Karpas-422 (cell line): ENCODE measurements at regions not wholly inside any gene's neighbourhood (a gene's known extent, or its start where the extent isn't known, plus 50 kb on each side); places are given as distances from the start of the nearest gene placed in this dataset.

Source experiments
- DNase-seq: peaks from one replicate; pipeline ENCODE4 v3.0.0-alpha.2; 2015
- H2AFZ ChIP-seq: fragments of 200-600 bp; sonication (generic); 2 replicates; pipeline ENCODE4 v1.6.1; 2014; ENCODE audit warnings: antibody characterized with exemption, low read length, mixed read lengths
- H3K27ac ChIP-seq: fragments of 200-600 bp; sonication (generic); 2 replicates; pipeline ENCODE4 v1.5.1; 2014; ENCODE audit warnings: mild to moderate bottlenecking, low read length, moderate library complexity
- H3K27me3 ChIP-seq: fragments of 200-600 bp; sonication (generic); 2 replicates; pipeline ENCODE4 v1.6.1; 2014; ENCODE audit warnings: low read length, mixed read lengths
- H3K36me3 ChIP-seq: fragments of 200-600 bp; sonication (generic); 2 replicates; pipeline ENCODE4 v1.6.1; 2014; ENCODE audit warnings: low read length, mixed read lengths; ENCODE audit not compliant: insufficient read depth
- H3K4me1 ChIP-seq: fragments of 200-600 bp; sonication (generic); 2 replicates; pipeline ENCODE4 v1.6.1; 2014; ENCODE audit warnings: mild to moderate bottlenecking, low read length, mixed read lengths
- H3K4me2 ChIP-seq: fragments of 200-600 bp; sonication (generic); 2 replicates; pipeline ENCODE4 v1.6.1; 2014; ENCODE audit warnings: low read length, low read depth, mild to moderate bottlenecking; ENCODE audit not compliant: poor library complexity, severe bottlenecking
- H3K4me3 ChIP-seq: fragments of 200-600 bp; sonication (generic); 2 replicates; pipeline ENCODE4 v1.5.1; 2014; ENCODE audit warnings: mild to moderate bottlenecking, antibody characterized with exemption, low read length, mixed read lengths
- H3K79me2 ChIP-seq: fragments of 200-600 bp; sonication (generic); 2 replicates; pipeline ENCODE4 v1.6.1; 2014; ENCODE audit warnings: mild to moderate bottlenecking, low read length, mixed read lengths
- H3K9ac ChIP-seq: fragments of 200-600 bp; sonication (generic); 2 replicates; pipeline ENCODE4 v1.6.0; 2014; ENCODE audit warnings: low read length
- H3K9me2 ChIP-seq: fragments of 200-600 bp; sonication (generic), shearing (Covaris generic); replicated peaks from 2 replicates; pipeline ENCODE4 v1.6.0; 2014; ENCODE audit warnings: mild to moderate bottlenecking, low read length, moderate library complexity; ENCODE audit not compliant: insufficient read depth
- H3K9me3 ChIP-seq: fragments of 300-700, 200-600 bp; sonication (generic); 2 replicates; pipeline ENCODE4 v1.6.1; 2014; ENCODE audit warnings: low read length, mixed read lengths
- H4K20me1 ChIP-seq: fragments of 200-600 bp; sonication (generic); 2 replicates; pipeline ENCODE4 v1.6.1; 2014; ENCODE audit warnings: mild to moderate bottlenecking, antibody characterized with exemption, low read length, low read depth; ENCODE audit not compliant: insufficient read depth

DNA sequence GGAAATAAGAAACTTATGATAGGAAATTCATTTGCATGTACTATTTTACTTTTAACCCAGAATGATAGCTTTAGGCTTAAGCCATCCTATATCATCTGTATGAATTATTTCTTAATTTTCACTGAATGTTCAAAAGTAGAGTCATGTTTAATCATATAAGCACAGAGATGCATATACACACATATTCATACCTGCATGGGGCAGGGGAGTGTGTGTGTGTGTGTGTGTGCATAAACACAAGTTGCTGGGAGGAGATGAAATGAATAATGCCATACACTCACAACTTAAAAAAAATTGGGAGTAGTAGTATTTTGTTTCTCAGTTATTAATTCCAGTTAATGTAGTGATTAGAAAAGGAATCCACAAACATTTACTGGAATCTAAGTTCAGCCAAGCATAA is 83.1 kb upstream of the IKZF1 start:
- no peaks in the 10 kb centered on the region for H3K79me2 ChIP-seq

DNA sequence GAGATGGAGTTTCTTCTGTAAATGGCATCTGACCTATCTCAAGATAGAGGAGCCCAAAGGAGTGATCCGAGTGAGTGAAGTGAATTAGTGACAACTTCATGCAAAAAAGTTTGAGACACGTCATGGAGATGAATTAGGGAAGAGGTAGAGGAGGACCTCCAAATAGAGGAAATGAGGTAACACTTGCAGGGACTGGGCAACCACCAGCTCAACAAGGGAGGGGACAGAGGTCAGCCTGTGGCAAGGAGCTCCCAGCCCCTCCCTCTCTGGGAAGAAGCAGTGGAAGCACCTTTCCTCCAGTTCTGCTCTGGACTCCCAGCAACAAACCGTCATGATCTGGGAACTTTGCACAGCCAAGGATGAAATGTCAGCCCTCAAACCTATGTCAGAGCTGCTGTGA is 83.5 kb upstream of the IKZF1 start:
- H3K4me2 ChIP-seq: no peak overlapping the region
- no peak overlapping the region for H3K27ac ChIP-seq
- no peaks in the 10 kb centered on the region for H3K36me3 ChIP-seq
- DNase-seq: no peak
- peaks cover 16% of the 10 kb centered on the region for H3K9me3 ChIP-seq
- H3K4me1 ChIP-seq: no peaks in the 10 kb centered on the region
- no peak overlapping the region for H3K9ac ChIP-seq
- H3K79me2 ChIP-seq: no peaks in the 10 kb centered on the region
- H4K20me1 ChIP-seq: no peaks in the 10 kb centered on the region
- H3K27me3 ChIP-seq: no peaks in the 10 kb centered on the region
- H3K9me2 ChIP-seq: no peaks in the 10 kb centered on the region
- no peak overlapping the region for H2AFZ ChIP-seq
- no peak overlapping the region for H3K4me3 ChIP-seq

More for the DNA sequence above, 83.1 kb upstream of the IKZF1 start:
- DNase-seq: no peak
- Histone ChIP-seq H3K4me1 (peaks cover 2% of the 10 kb centered on the region), H3K27ac (no peak overlapping the region), H3K36me3 (no peaks in the 10 kb centered on the region), H3K9ac (no peak overlapping the region), H3K9me3 (peaks cover 16% of the 10 kb centered on the region), H3K4me3 (no peak overlapping the region), H3K4me2 (no peak overlapping the region), H3K9me2 (no peaks in the 10 kb centered on the region), H4K20me1 (no peaks in the 10 kb centered on the region), H2AFZ (no peak overlapping the region), H3K27me3 (no peaks in the 10 kb centered on the region)

DNA sequence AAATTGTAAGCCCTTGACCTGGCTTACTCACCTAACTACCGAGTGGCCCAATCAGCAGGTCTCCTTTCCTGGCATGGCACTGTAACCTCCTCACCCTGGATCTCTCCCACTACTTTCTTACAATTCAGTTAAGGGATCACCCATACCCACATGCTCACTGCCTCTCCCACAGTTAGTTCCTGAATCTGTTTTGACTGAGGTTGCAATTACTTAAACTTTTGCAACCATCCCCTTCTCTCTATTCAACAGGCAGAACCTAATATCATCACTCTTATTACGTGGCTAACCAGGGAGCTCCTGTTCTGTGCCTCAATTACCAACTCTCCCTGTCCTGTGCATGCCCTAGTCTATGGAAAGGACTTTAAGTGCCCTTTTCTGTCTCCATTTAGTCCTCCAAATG is 84.2 kb upstream of the IKZF1 start:
- H3K4me2 ChIP-seq: no peak overlapping the region
- H2AFZ ChIP-seq: no peak overlapping the region
- no peaks in the 10 kb centered on the region for H3K9me2 ChIP-seq
- H3K4me1 ChIP-seq: no peaks in the 10 kb centered on the region
- no peaks in the 10 kb centered on the region for H3K79me2 ChIP-seq
- no peak overlapping the region for H3K9ac ChIP-seq
- H4K20me1 ChIP-seq: no peaks in the 10 kb centered on the region
- peaks cover 16% of the 10 kb centered on the region for H3K9me3 ChIP-seq
- no peak overlapping the region for H3K4me3 ChIP-seq
- no peak for DNase-seq
- H3K27ac ChIP-seq: no peak overlapping the region
- no peaks in the 10 kb centered on the region for H3K36me3 ChIP-seq
- H3K27me3 ChIP-seq: no peaks in the 10 kb centered on the region

DNA sequence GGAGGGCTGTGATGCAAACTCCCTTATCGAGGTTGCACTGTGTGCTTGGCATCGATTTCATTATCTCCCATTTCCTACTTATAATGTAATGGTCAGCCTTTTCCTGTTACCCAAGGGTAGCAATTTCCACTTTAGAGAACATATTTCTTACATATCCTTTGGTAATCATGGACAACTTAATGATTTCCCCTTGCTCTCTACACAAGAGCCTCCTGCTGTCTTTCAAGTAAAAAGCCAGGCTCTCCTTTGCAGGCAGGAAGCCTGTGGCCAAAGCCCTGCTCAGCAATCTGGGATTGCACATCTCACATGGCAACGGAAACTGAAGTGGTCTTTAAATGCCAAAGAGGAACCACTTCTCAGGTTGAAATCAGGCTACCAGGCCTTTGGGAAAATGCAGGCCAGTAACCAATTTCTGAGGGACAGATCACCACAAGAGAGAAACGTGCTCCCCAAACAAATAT is 86.7 kb upstream of the IKZF1 start:
- H3K36me3 ChIP-seq: no peaks in the 10 kb centered on the region
- no peak overlapping the region for H3K4me2 ChIP-seq
- H3K27me3 ChIP-seq: no peaks in the 10 kb centered on the region
- no peak for DNase-seq
- H3K79me2 ChIP-seq: no peaks in the 10 kb centered on the region
- H3K9ac ChIP-seq: no peak overlapping the region
- no peak overlapping the region for H3K4me3 ChIP-seq
- H3K4me1 ChIP-seq: peaks cover 8% of the 10 kb centered on the region
- no peaks in the 10 kb centered on the region for H4K20me1 ChIP-seq
- no peaks in the 10 kb centered on the region for H3K9me2 ChIP-seq
- H3K27ac ChIP-seq: no peak overlapping the region
- H2AFZ ChIP-seq: no peak overlapping the region
- H3K9me3 ChIP-seq: peaks cover 12% of the 10 kb centered on the region

DNA sequence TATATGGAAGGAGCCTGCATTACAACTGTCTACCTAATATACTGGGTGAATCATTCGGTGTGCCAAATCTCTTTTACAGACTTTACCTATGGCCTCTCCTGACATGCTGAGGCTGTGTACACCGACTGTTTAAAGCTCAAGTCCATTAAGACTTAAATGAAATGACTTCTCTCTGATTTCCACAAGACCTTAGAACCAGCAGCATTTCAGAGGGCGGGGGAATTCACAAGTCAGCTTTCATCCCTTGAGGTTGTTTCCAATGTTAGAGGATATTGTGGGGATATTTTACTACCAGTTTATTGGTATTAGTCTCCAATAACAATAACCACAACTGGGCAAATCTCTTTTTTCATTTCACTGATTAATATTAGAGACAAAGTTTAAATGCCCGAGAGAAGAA is 87.1 kb upstream of the IKZF1 start:
- no peak overlapping the region for H3K4me3 ChIP-seq
- H2AFZ ChIP-seq: no peak overlapping the region
- no peaks in the 10 kb centered on the region for H4K20me1 ChIP-seq
- no peak overlapping the region for H3K4me2 ChIP-seq
- no peaks in the 10 kb centered on the region for H3K27me3 ChIP-seq
- H3K36me3 ChIP-seq: no peaks in the 10 kb centered on the region
- H3K9ac ChIP-seq: no peak overlapping the region
- no peaks in the 10 kb centered on the region for H3K79me2 ChIP-seq
- no peaks in the 10 kb centered on the region for H3K9me2 ChIP-seq
- DNase-seq: no peak
- peaks cover 12% of the 10 kb centered on the region for H3K4me1 ChIP-seq
- H3K9me3 ChIP-seq: peaks cover 9% of the 10 kb centered on the region
- no peak overlapping the region for H3K27ac ChIP-seq

DNA sequence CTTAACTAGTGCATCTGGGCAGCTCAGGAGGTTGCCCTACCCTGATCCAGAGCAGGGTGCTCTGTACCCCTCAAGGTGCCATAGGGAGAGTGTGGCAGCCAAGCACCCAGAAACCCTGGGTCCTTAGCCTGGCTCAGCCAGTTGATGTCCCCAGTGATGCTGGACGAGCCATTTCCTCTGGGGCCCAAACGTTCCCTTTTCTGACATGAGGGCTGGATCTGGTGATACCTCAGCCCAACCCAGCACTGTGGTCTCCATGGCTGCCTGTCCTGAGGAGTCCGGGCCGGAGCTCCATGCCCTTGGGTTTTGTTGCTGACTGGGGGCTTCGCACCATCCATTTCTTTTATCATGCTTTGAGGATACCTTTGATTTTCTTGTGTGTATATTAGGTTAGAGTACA is 87.9 kb upstream of the IKZF1 start:
- H3K9ac ChIP-seq: no peak overlapping the region
- no peaks in the 10 kb centered on the region for H3K36me3 ChIP-seq
- no peaks in the 10 kb centered on the region for H4K20me1 ChIP-seq
- no peak overlapping the region for H3K27ac ChIP-seq
- no peak overlapping the region for H3K4me3 ChIP-seq
- DNase-seq: no peak
- H3K27me3 ChIP-seq: no peaks in the 10 kb centered on the region
- H3K9me2 ChIP-seq: no peaks in the 10 kb centered on the region
- H3K79me2 ChIP-seq: no peaks in the 10 kb centered on the region
- H3K9me3 ChIP-seq: peaks cover 3% of the 10 kb centered on the region
- H2AFZ ChIP-seq: no peak overlapping the region
- H3K4me1 ChIP-seq: peaks cover 13% of the 10 kb centered on the region
- no peak overlapping the region for H3K4me2 ChIP-seq

DNA sequence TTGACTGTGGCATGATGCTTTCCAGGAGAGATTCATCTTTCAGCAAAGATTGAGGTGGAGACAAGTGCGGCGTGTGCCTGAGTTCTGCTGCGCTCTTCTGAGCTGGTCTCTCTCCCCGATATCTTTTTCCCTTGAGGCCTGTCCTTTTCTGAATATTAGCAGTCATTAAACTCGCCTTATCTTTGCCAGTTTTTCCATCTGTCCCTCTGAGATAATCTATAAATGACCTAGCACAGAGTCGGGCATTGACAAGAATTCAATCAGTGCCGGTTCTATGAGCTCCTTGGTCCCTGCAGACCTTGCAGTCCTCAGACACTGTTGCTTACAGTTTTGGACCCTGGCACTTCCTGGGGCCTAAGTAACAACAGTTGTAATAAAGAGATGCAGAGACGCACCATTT is 89.7 kb upstream of the IKZF1 start:
- Histone ChIP-seq H3K9me3 (no peaks in the 10 kb centered on the region), H3K9ac (no peak overlapping the region), H3K9me2 (no peaks in the 10 kb centered on the region)

DNA sequence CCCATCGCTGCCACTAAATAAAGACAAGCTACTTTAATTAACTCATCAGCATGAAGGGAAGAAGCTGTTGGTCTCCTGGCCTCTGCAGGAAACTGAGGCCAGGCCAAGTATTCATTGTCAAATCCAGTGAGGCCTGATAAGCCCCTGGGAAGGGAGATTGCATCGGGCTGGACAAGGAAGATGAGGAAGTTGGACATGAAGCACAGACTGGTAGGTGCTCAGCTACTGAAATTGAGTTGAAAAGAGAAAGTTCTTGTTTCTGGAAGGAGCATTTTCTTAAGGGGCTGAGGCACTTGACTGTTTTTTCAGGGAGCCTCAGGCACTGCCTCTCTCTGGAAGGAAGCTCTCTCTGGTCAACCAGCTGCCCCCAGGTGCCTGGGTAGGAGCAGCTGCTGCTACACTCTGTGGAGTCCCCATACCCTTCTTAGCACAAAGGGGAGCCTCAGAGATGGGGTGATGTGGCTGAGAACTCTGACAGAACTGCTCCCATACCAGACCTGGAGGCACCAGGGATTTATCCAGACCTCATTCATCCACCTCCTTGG is 90.3 kb upstream of the IKZF1 start:
- H3K79me2 ChIP-seq: no peaks in the 10 kb centered on the region
- no peaks in the 10 kb centered on the region for H3K9me3 ChIP-seq
- no peaks in the 10 kb centered on the region for H3K36me3 ChIP-seq
- no peak overlapping the region for H3K9ac ChIP-seq
- H3K27ac ChIP-seq: no peak overlapping the region
- H2AFZ ChIP-seq: no peak overlapping the region
- peaks cover 13% of the 10 kb centered on the region for H3K4me1 ChIP-seq
- H4K20me1 ChIP-seq: no peaks in the 10 kb centered on the region
- no peak overlapping the region for H3K4me2 ChIP-seq
- H3K27me3 ChIP-seq: no peaks in the 10 kb centered on the region
- H3K9me2 ChIP-seq: no peaks in the 10 kb centered on the region
- H3K4me3 ChIP-seq: no peak overlapping the region
- no peak for DNase-seq

More for the DNA sequence above, 89.7 kb upstream of the IKZF1 start:
- no peak overlapping the region for H3K4me3 ChIP-seq
- H3K4me2 ChIP-seq: no peak overlapping the region
- H3K36me3 ChIP-seq: no peaks in the 10 kb centered on the region
- DNase-seq: no peak
- peaks cover 13% of the 10 kb centered on the region for H3K4me1 ChIP-seq
- H3K27me3 ChIP-seq: no peaks in the 10 kb centered on the region
- H4K20me1 ChIP-seq: no peaks in the 10 kb centered on the region
- H3K79me2 ChIP-seq: no peaks in the 10 kb centered on the region
- H2AFZ ChIP-seq: no peak overlapping the region
- no peak overlapping the region for H3K27ac ChIP-seq

DNA sequence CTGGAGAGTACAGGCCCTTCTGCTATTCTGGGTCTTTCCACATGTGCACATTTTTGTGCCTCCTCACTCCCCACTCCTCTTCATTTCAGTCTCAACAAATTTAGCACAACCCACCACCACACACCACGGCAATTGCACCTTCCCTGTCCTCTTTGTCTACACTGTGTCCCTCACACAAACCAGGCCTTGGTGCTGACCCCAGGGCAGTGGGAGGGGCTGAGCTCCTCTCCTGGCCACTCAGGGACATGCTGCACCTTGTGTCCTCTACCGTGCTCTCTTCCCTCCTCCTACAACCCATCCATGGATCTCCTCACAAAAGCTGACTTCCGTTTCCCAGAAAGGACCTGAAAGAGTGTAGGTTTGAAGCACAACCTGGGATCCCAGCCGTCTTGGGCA is 90.9 kb upstream of the IKZF1 start:
- no peaks in the 10 kb centered on the region for H3K36me3 ChIP-seq
- no peak overlapping the region for H3K9ac ChIP-seq
- H3K27ac ChIP-seq: no peak overlapping the region
- no peak overlapping the region; the same call in 1 of the 2 replicates for H2AFZ ChIP-seq
- H3K79me2 ChIP-seq: no peaks in the 10 kb centered on the region
- peaks cover 13% of the 10 kb centered on the region for H3K4me1 ChIP-seq
- no peaks in the 10 kb centered on the region for H3K9me2 ChIP-seq
- no peaks in the 10 kb centered on the region for H4K20me1 ChIP-seq
- no peak for DNase-seq
- H3K27me3 ChIP-seq: no peaks in the 10 kb centered on the region
- H3K4me2 ChIP-seq: no peak overlapping the region
- H3K4me3 ChIP-seq: no peak overlapping the region
- no peaks in the 10 kb centered on the region for H3K9me3 ChIP-seq
